Cardiac muscle cell (in vitro differentiated cells and primary cell): ENCODE measurements at regions not wholly inside any gene's neighbourhood (a gene's known extent, or its start where the extent isn't known, plus 50 kb on each side); places are given as distances from the start of the nearest gene placed in this dataset.
A peak's percentile ranks its signal among the peaks of the same experiment; 100 is the strongest.

ENCODE experiments used
- DNase-seq, 2 donors: peaks; one replicate each; pipeline versions ENCODE4 v3.0.0 to v3.0.0-alpha.2; 2010 to 2017; ENCODE audit warnings: low read depth in 1 of 2, low spot score in 1 of 2
- H3K27ac ChIP-seq: fragments of 200-600 bp; sonication (generic); 2 replicates; pipeline ENCODE4 v1.5.1; 2016
- H3K27me3 ChIP-seq: fragments of 200-600 bp; sonication (generic); 2 replicates; pipeline ENCODE4 v1.6.0; 2016; ENCODE audit warnings: control low read depth
- H3K36me3 ChIP-seq: fragments of 200-600 bp; sonication (generic); 2 replicates; pipeline ENCODE4 v1.5.1; 2016; ENCODE audit warnings: control low read depth
- H3K4me1 ChIP-seq: fragments of 200-600 bp; sonication (generic); 2 replicates; pipeline ENCODE4 v1.8.1; 2017; ENCODE audit warnings: low read depth, mild to moderate bottlenecking, mixed run types
- H3K4me3 ChIP-seq: fragments of 200-600 bp; sonication (generic); 2 replicates; pipeline ENCODE4 v1.5.1; 2016; ENCODE audit warnings: mild to moderate bottlenecking
- H3K9me3 ChIP-seq: fragments of 200-600 bp; sonication (generic); 2 replicates; pipeline ENCODE4 v1.5.1; 2017; ENCODE audit warnings: low read depth, mild to moderate bottlenecking, control low read depth
- CTCF ChIP-seq: IDR thresholded peaks from 2 replicates; pipeline ENCODE4 v1.5.1; 2012; ENCODE audit warnings: low read depth, mild to moderate bottlenecking, low read length

GRCh38 chr5:24110004-24110615 lies 534.7 kb downstream of the CDH10 start:
- Histone ChIP-seq H3K27me3 (no peaks in the 10 kb centered on the region), H3K4me1 (peaks cover 2% of the 10 kb centered on the region), H3K27ac (no peak overlapping the region), H3K9me3 (no peaks in the 10 kb centered on the region), H3K4me3 (no peak overlapping the region), H3K36me3 (no peaks in the 10 kb centered on the region)
- TF ChIP-seq CTCF: peak; percentile 41
- DNase-seq: peak; percentile 32 to 33

GRCh38 chr5:24112420-24112819 lies 532.4 kb downstream of the CDH10 start:
- no peaks in the 10 kb centered on the region for H3K9me3 ChIP-seq
- no peak for TF ChIP-seq CTCF
- H3K4me3 ChIP-seq: no peak overlapping the region
- H3K4me1 ChIP-seq: peaks cover 2% of the 10 kb centered on the region
- H3K27me3 ChIP-seq: no peaks in the 10 kb centered on the region
- no peak overlapping the region for H3K27ac ChIP-seq
- H3K36me3 ChIP-seq: no peaks in the 10 kb centered on the region
- no peak for DNase-seq

GRCh38 chr5:24118351-24118750 lies 526.4 kb downstream of the CDH10 start:
- no peaks in the 10 kb centered on the region for H3K36me3 ChIP-seq
- no peak for DNase-seq
- H3K4me3 ChIP-seq: no peak overlapping the region
- no peaks in the 10 kb centered on the region for H3K27me3 ChIP-seq
- H3K4me1 ChIP-seq: no peaks in the 10 kb centered on the region
- H3K27ac ChIP-seq: no peak overlapping the region
- TF ChIP-seq CTCF: no peak
- no peaks in the 10 kb centered on the region for H3K9me3 ChIP-seq

- H3K4me3 ChIP-seq: no peak overlapping the region
- no peak for TF ChIP-seq CTCF
Observed at GRCh38 chr5:24135536-24135935, 509.2 kb downstream of the CDH10 start.

GRCh38 chr5:24141046-24141445 lies 503.7 kb downstream of the CDH10 start:
- DNase-seq: peak in 1 of 2 donors; percentile 0
- H3K9me3 ChIP-seq: no peaks in the 10 kb centered on the region
- no peaks in the 10 kb centered on the region for H3K36me3 ChIP-seq
- no peak overlapping the region for H3K27ac ChIP-seq
- TF ChIP-seq CTCF: no peak
- no peaks in the 10 kb centered on the region for H3K4me1 ChIP-seq
- no peak overlapping the region for H3K4me3 ChIP-seq
- H3K27me3 ChIP-seq: no peaks in the 10 kb centered on the region

More at GRCh38 chr5:24135536-24135935, 509.2 kb downstream of the CDH10 start:
- DNase-seq: no peak
- H3K9me3 ChIP-seq: no peaks in the 10 kb centered on the region
- H3K4me1 ChIP-seq: no peaks in the 10 kb centered on the region
- no peaks in the 10 kb centered on the region for H3K27me3 ChIP-seq
- H3K36me3 ChIP-seq: no peaks in the 10 kb centered on the region
- no peak overlapping the region for H3K27ac ChIP-seq
